AG04450 (cell line): ENCODE measurements at regions not wholly inside any gene's neighbourhood (a gene's known extent, or its start where the extent isn't known, plus 50 kb on each side); places are given as distances from the start of the nearest gene placed in this dataset.
A peak's percentile ranks its signal among the peaks of the same experiment; 100 is the strongest.

Experiments used
- CTCF ChIA-PET: fragments of 300-600, 350-600 bp; formaldehyde crosslinking; extraction: SDS; loops from one replicate; lab custom pipeline; 2022; ENCODE audit warnings: antibody characterized with exemption, inconsistent platforms; lab: Charles Lee
- POLR2A ChIA-PET: fragments of 350-600 bp; formaldehyde crosslinking; extraction: SDS; loops from one replicate; lab custom pipeline; 2021; ENCODE audit warnings: antibody characterized with exemption, inconsistent platforms; lab: Yijun Ruan, JAX
- DNase-seq: peaks from one replicate; pipeline ENCODE4 v3.0.0-alpha.2; 2011; ENCODE audit warnings: low read depth, low spot score
- H3K27ac ChIP-seq: one replicate; pipeline ENCODE4 v1.5.1; 2012; ENCODE audit warnings: low read depth, low read length, control low read depth
- H3K27me3 ChIP-seq: one replicate; pipeline ENCODE4 v1.6.0; 2012; ENCODE audit warnings: low read length; ENCODE audit not compliant: control insufficient read depth, insufficient read depth
- H3K4me3 ChIP-seq: 2 replicates; pipeline ENCODE4 v1.5.1; 2011; ENCODE audit warnings: mild to moderate bottlenecking, low read depth, low read length, control low read depth
- H3K9me3 ChIP-seq: 2 replicates; pipeline ENCODE4 v1.5.1; 2012; ENCODE audit warnings: low read length; ENCODE audit not compliant: control insufficient read depth, insufficient read depth
- TF ChIP-seq, protein P1 (sequence below): IDR thresholded peaks from 2 replicates; pipeline ENCODE4 v1.5.1; 2011; ENCODE audit warnings: low read depth, low read length, control low read depth, inconsistent platforms

DNA sequence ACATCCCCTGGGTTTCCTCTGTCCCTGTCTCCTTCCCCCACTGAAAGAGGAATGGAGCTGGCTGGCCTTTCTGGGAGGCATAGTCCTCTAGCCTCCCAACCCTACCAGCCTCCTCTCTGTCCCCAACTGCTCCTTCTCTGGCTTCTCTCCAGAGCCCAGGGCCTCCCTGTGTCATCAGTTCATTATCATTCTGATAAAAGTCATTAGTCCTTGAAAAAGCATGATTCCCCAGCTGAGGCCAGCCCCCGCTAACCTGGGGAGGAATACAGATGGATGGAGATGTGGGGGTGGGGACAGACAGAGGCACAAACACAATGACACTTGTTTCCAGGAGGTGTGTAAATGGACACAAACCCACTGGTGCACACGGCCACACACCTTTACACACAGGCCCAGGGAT, 73.6 kb upstream of the HSPA9 start:
- TF ChIP-seq, protein P1, sequence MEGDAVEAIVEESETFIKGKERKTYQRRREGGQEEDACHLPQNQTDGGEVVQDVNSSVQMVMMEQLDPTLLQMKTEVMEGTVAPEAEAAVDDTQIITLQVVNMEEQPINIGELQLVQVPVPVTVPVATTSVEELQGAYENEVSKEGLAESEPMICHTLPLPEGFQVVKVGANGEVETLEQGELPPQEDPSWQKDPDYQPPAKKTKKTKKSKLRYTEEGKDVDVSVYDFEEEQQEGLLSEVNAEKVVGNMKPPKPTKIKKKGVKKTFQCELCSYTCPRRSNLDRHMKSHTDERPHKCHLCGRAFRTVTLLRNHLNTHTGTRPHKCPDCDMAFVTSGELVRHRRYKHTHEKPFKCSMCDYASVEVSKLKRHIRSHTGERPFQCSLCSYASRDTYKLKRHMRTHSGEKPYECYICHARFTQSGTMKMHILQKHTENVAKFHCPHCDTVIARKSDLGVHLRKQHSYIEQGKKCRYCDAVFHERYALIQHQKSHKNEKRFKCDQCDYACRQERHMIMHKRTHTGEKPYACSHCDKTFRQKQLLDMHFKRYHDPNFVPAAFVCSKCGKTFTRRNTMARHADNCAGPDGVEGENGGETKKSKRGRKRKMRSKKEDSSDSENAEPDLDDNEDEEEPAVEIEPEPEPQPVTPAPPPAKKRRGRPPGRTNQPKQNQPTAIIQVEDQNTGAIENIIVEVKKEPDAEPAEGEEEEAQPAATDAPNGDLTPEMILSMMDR: no peak
- no peak overlapping the region for H3K4me3 ChIP-seq
- H3K9me3 ChIP-seq: no peaks in the 10 kb centered on the region
- POLR2A ChIA-PET: no interaction called here
- H3K27ac ChIP-seq: no peak overlapping the region
- no peak for DNase-seq
- H3K27me3 ChIP-seq: peaks cover 41% of the 10 kb centered on the region
- CTCF ChIA-PET: no interaction called here

DNA sequence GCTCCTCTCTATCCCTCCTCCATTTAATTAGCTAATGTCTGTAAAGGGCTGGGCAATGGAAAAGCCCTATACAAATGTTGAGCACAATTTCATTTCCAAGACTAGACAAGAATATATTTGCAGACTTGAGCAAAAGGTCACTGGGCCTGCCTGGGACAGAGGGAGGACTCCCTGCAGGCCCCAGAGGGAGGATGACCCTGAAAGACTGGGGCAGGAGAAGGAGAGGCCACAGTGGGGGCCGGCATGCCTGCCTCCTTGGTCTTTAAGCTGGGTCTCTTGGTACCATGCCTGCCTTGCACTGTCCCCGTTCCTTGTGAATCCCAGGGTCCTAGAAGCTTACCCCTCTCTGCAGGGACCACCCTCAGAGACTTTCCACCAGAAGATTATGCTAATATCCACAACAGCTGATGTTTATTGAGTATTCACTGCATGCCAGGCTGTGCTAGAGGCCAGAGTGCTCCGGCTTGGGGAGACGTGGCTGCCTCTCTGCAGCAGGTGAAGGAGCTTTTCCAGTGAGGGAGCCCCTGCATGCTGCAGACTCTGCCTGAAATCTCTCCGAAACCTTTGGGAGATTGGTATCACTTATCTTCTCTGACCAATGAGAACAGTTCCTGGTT, 72.7 kb upstream of the HSPA9 start:
- H3K9me3 ChIP-seq: no peaks in the 10 kb centered on the region
- H3K27me3 ChIP-seq: peaks cover 37% of the 10 kb centered on the region
- DNase-seq: no peak
- ChIA-PET POLR2A (interaction anchor here (0.6 kb wide), 1 partner anchor 76 kb away, joined by 7 read pairs; no protein-coding TSS in a partner anchor), CTCF (interaction anchor here (0.7 kb wide), 1 partner anchor 9 kb away, joined by 3 read pairs; no protein-coding TSS in a partner anchor)
- H3K4me3 ChIP-seq: no peak overlapping the region
- H3K27ac ChIP-seq: no peak overlapping the region
- TF ChIP-seq, protein P1: no peak

DNA sequence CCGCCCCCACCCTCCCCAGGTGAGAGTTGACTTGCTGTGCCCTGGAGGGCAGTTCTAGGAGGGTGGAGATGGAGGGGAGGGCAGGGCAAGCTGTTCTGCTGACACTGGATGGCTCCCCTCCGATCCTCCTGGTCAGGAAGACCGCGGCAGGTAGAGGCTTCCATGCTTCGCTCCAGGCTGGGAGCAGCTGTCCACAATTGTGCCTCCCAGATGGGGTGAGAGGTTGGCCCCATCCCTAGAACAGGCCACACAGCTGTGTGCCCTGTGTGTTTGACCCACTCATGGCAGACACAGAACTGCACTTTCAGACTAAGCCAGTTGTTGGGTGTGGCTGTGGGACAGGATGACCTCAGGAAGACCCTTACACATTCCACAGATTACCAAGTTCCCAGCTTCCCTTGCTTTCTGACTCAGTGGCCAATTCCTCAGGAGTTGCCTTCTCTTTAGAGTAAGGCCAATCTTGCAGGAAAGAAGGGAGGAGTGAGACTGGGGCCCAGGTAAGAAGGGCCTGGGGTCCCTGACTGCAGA, 72.1 kb upstream of the HSPA9 start:
- H3K9me3 ChIP-seq: no peaks in the 10 kb centered on the region
- POLR2A ChIA-PET: no interaction called here

DNA sequence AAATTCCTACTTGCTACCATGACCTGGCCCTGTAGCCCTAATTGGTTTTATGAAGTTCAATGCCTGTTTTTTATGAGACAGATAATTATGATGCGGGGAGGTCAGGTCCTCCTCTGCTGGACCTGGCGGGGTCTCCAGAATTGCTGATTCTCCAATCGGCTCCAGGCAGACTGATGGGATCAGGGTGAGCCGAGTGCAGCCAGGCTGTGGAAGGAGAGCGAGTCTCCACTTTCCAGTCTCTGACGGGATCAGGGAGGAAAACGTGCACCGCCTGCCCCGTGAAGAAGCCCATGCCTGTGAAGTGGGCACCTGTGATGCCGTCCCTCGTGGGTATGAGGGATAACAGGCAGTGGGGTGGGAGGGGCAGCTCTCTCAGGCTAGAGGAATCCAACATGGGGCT, 71.5 kb upstream of the HSPA9 start:
- H3K4me3 ChIP-seq: no peak overlapping the region
- H3K27me3 ChIP-seq: peaks cover 35% of the 10 kb centered on the region
- POLR2A ChIA-PET: no interaction called here
- no peaks in the 10 kb centered on the region for H3K9me3 ChIP-seq
- DNase-seq: no peak
- TF ChIP-seq, protein P1: no peak
- no peak overlapping the region for H3K27ac ChIP-seq
- CTCF ChIA-PET: interaction anchor here (0.5 kb wide), 1 partner anchor 702 kb away, joined by 3 read pairs; no protein-coding TSS in a partner anchor

More for the DNA sequence above, 72.1 kb upstream of the HSPA9 start:
- no peak overlapping the region for H3K4me3 ChIP-seq
- H3K27ac ChIP-seq: peak overlapping the region; percentile 21
- TF ChIP-seq, protein P1: no peak
- peaks cover 39% of the 10 kb centered on the region for H3K27me3 ChIP-seq
- CTCF ChIA-PET: interaction anchor here (0.5 kb wide), 1 partner anchor 701 kb away, joined by 3 read pairs; no protein-coding TSS in a partner anchor
- no peak for DNase-seq

DNA sequence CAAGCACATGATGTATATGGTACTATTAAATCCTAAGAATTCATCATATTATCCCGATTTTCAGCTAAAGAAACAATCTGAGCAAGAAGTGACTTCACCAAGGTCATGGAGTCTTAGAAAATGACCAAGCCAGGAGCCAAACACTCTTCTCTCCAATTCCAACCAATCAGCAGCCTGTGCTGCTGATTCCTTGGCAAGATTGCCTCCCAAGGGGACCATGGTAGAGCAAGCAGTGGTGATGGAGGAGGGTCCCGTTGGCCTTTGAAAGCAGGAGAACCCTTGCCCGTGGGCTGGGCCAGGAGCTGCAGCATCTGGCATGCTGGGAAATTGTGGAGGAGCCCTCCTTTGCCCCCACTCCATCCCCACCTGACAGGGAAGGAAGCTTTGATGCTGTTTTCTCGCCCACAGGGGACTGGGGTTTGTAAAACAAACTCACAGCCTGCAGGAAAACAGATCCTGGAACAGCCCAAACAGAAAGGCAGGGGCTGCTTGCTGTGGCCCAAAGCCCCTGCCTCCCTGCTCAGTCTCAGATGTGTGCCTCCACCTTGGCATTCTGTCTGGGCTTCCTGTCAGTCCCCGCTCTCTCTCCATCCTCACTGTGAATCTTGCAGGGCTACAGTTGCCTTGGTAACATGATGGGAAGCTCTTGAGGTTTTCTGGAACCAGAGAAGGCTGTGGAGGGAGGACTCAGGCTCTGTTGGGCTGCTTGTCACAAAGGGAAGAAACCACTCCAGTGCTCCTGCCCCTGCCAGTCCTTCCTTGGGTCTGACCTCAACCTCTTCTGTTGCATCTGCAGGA, 70.8 kb upstream of the HSPA9 start:
- ChIA-PET CTCF (interaction anchor here (0.7 kb wide), 1 partner anchor 12 kb away, joined by 4 read pairs; no protein-coding TSS in a partner anchor), POLR2A (no interaction called here)
- no peak for DNase-seq

More for the DNA sequence above, 70.8 kb upstream of the HSPA9 start:
- Histone ChIP-seq H3K4me3 (no peak overlapping the region), H3K27me3 (peaks cover 35% of the 10 kb centered on the region), H3K27ac (no peak overlapping the region), H3K9me3 (no peaks in the 10 kb centered on the region)
- TF ChIP-seq, protein P1: no peak
